H1 (cell line): ENCODE measurements at regions not wholly inside any gene's neighbourhood (a gene's known extent, or its start where the extent isn't known, plus 50 kb on each side); places are given as distances from the start of the nearest gene placed in this dataset.

Experiments used
- CTCF ChIA-PET: fragments of 300-600 bp; sonication (Branson Sonifier 250); formaldehyde crosslinking; loops from one replicate; lab custom pipeline; 2021; ENCODE audit not compliant: partially characterized antibody; lab: Charles Lee
- POLR2A ChIA-PET: fragments of 300-600 bp; sonication (Branson Sonifier 250); formaldehyde crosslinking; loops from one replicate; lab custom pipeline; 2021; ENCODE audit warnings: inconsistent platforms; ENCODE audit not compliant: partially characterized antibody; lab: Charles Lee
- DNase-seq, 2 experiments: peaks; one replicate each; pipeline versions ENCODE4 v3.0.0 to v3.0.0-alpha.2; 2010 to 2022; ENCODE audit warnings: low spot score in 2 of 2, low read depth in 1 of 2, mixed read lengths in 1 of 2
- FAIRE-seq: peaks from 2 replicates; lab custom pipeline; 2011; peaks lifted over from hg19 to GRCh38; lab: Jason Lieb, UNC
- H2AFZ ChIP-seq: 2 replicates; pipeline ENCODE4 v1.8.1; 2012; ENCODE audit warnings: low read length, inconsistent platforms
- H2AK5ac ChIP-seq: 2 replicates; pipeline ENCODE4 v1.6.1; 2013; ENCODE audit warnings: low read depth, low read length
- H2BK120ac ChIP-seq: replicated peaks from 2 replicates; pipeline ENCODE3; 2013; ENCODE audit warnings: low read depth, low read length, inconsistent platforms
- H2BK12ac ChIP-seq: 2 replicates; pipeline ENCODE4 v1.6.1; 2013; ENCODE audit warnings: low read depth, low read length
- H2BK15ac ChIP-seq: 2 replicates; pipeline ENCODE4 v1.6.1; 2013; ENCODE audit warnings: low read length
- H2BK20ac ChIP-seq: 2 replicates; pipeline ENCODE4 v1.6.1; 2013; ENCODE audit warnings: low read length
- H2BK5ac ChIP-seq: 2 replicates; pipeline ENCODE4 v1.6.1; 2013; ENCODE audit warnings: low read depth, low read length
- H3K14ac ChIP-seq: 2 replicates; pipeline ENCODE4 v1.6.1; 2013; ENCODE audit warnings: inconsistent platforms; ENCODE audit not compliant: insufficient read length
- H3K18ac ChIP-seq: 2 replicates; pipeline ENCODE4 v1.6.1; 2013; ENCODE audit warnings: low read length; ENCODE audit errors: extremely low read depth
- H3K23ac ChIP-seq: 2 replicates; pipeline ENCODE4 v1.6.1; 2013; ENCODE audit warnings: inconsistent platforms; ENCODE audit not compliant: insufficient read length
- H3K23me2 ChIP-seq: 2 replicates; pipeline ENCODE4 v1.6.1; 2013; ENCODE audit warnings: low read depth, low read length
- H3K27ac ChIP-seq: 2 replicates; pipeline ENCODE4 v1.6.1; 2011; ENCODE audit warnings: low read depth, low read length, inconsistent platforms
- H3K27me3 ChIP-seq, 4 experiments: replicated peaks in 1 of 4; 1 replicate in 1 of 4; 2 replicates in 3 of 4; pipeline versions ENCODE4 v1.6.1 to v1.8.1; 2011 to 2013; ENCODE audit warnings: low read length in 3 of 4, mild to moderate bottlenecking in 3 of 4, inconsistent platforms in 2 of 4, mixed read lengths in 2 of 4, moderate library complexity in 1 of 4; ENCODE audit not compliant: control insufficient read depth in 3 of 4, insufficient read depth in 3 of 4; ENCODE audit errors: extremely low read depth in 1 of 4
- H3K36me3 ChIP-seq, 4 experiments: 2 replicates each; pipeline versions ENCODE4 v1.6.1 to v1.8.1; 2011 to 2013; ENCODE audit warnings: mild to moderate bottlenecking in 4 of 4, low read length in 3 of 4, moderate library complexity in 2 of 4, control low read depth in 1 of 4, inconsistent platforms in 1 of 4; ENCODE audit not compliant: insufficient read depth in 4 of 4, control insufficient read depth in 2 of 4
- H3K4ac ChIP-seq: replicated peaks from 2 replicates; pipeline ENCODE3; 2013; ENCODE audit warnings: low read length, low read depth, mixed read lengths, inconsistent platforms; ENCODE audit not compliant: insufficient read length
- H3K4me1 ChIP-seq, 4 experiments: replicated peaks in 1 of 4; 1 replicate in 1 of 4; 2 replicates in 3 of 4; pipeline versions ENCODE4 v1.6.1 to v1.8.1; 2011 to 2013; ENCODE audit warnings: low read length in 3 of 4, inconsistent platforms in 2 of 4, mixed read lengths in 1 of 4; ENCODE audit not compliant: insufficient read depth in 4 of 4, control insufficient read depth in 3 of 4
- H3K4me2 ChIP-seq, 2 experiments: 2 replicates each; pipeline versions ENCODE4 v1.6.1 to v1.8.1; 2011 to 2013; ENCODE audit warnings: low read depth in 2 of 2, low read length in 2 of 2, control low read depth in 1 of 2, inconsistent platforms in 1 of 2, mild to moderate bottlenecking in 1 of 2; ENCODE audit not compliant: insufficient read depth in 1 of 2
- H3K4me3 ChIP-seq, 4 experiments: fragments of 200-600, 300-600 bp in 1 of 4; sonication (generic), shearing (Covaris generic), sonication (Bioruptor Twin) in 1 of 4; 2 replicates each; pipeline versions ENCODE4 v1.5.1 to v1.8.1; 2011 to 2016; ENCODE audit warnings: low read length in 4 of 4, low read depth in 3 of 4, control low read depth in 2 of 4, inconsistent platforms in 2 of 4, mild to moderate bottlenecking in 2 of 4, mixed read lengths in 1 of 4, moderate library complexity in 1 of 4; ENCODE audit not compliant: insufficient read depth in 2 of 4; ENCODE audit errors: extremely low read depth in 1 of 4
- H3K56ac ChIP-seq: replicated peaks from 2 replicates; pipeline ENCODE3; 2013; ENCODE audit warnings: low read depth, mild to moderate bottlenecking, mixed read lengths, low read length, inconsistent platforms; ENCODE audit not compliant: insufficient read length
- H3K79me1 ChIP-seq: 2 replicates; pipeline ENCODE4 v1.6.1; 2013; ENCODE audit warnings: low read depth, low read length, control low read depth
- H3K79me2 ChIP-seq, 2 experiments: 2 replicates each; pipeline versions ENCODE4 v1.6.1 to v1.8.1; 2012 to 2013; ENCODE audit warnings: low read length in 2 of 2, mild to moderate bottlenecking in 2 of 2, inconsistent platforms in 1 of 2; ENCODE audit not compliant: insufficient read depth in 2 of 2, control insufficient read depth in 1 of 2
- H3K9ac ChIP-seq, 4 experiments: replicated peaks in 1 of 4; 1 replicate in 1 of 4; 2 replicates in 3 of 4; pipeline versions ENCODE4 v1.6.1 to v1.8.1; 2011 to 2013; ENCODE audit warnings: low read depth in 3 of 4, low read length in 3 of 4, control low read depth in 2 of 4, mild to moderate bottlenecking in 2 of 4, moderate library complexity in 2 of 4, inconsistent platforms in 1 of 4; ENCODE audit errors: extremely low read depth in 1 of 4
- H3K9me3 ChIP-seq, 2 experiments: 2 replicates each; pipeline versions ENCODE4 v1.6.1 to v1.8.1; 2012 to 2013; ENCODE audit warnings: mild to moderate bottlenecking in 2 of 2, moderate library complexity in 2 of 2, control low read depth in 1 of 2, inconsistent platforms in 1 of 2, low read depth in 1 of 2, low read length in 1 of 2, mixed read lengths in 1 of 2; ENCODE audit not compliant: insufficient read depth in 2 of 2
- H4K20me1 ChIP-seq, 2 experiments: replicated peaks in 1 of 2; 2 replicates each; pipeline versions ENCODE3 to v1.8.1; 2011 to 2013; ENCODE audit warnings: inconsistent platforms in 2 of 2, low read length in 2 of 2, mild to moderate bottlenecking in 1 of 2; ENCODE audit not compliant: insufficient read depth in 2 of 2, control insufficient read depth in 1 of 2
- H4K5ac ChIP-seq: 2 replicates; pipeline ENCODE4 v1.6.1; 2013; ENCODE audit warnings: low read length, low read depth, mixed read lengths, inconsistent platforms; ENCODE audit not compliant: insufficient read length
- H4K8ac ChIP-seq: 2 replicates; pipeline ENCODE4 v1.8.0; 2013; ENCODE audit warnings: mild to moderate bottlenecking, moderate library complexity, low read length, inconsistent platforms; ENCODE audit not compliant: insufficient read depth; ENCODE audit errors: extremely low read depth
- H4K91ac ChIP-seq: replicated peaks from 2 replicates; pipeline ENCODE3; 2013; ENCODE audit warnings: low read length, mixed read lengths, inconsistent platforms; ENCODE audit not compliant: insufficient read length
- E2F6 ChIP-seq: IDR thresholded peaks from 2 replicates; pipeline ENCODE4 v1.6.1; 2012; ENCODE audit warnings: inconsistent platforms
- EGR1 ChIP-seq: IDR thresholded peaks from 2 replicates; pipeline ENCODE4 v1.6.1; 2011; ENCODE audit warnings: low read depth, low read length, borderline replicate concordance
- JUND ChIP-seq: IDR thresholded peaks from 2 replicates; pipeline ENCODE4 v1.6.1; 2011; ENCODE audit warnings: mild to moderate bottlenecking, improper control_type of control experiment, low read length
- SUZ12 ChIP-seq: fragments of 200-600 bp; sonication (generic); IDR thresholded peaks from 2 replicates; pipeline ENCODE4 v1.6.1; 2012; ENCODE audit warnings: mild to moderate bottlenecking, inconsistent platforms, low read length, moderate library complexity, mixed read lengths
- WGBS, 2 experiments: shearing (Covaris generic) in 1 of 2; methylation state at CpG; one replicate each; pipeline versions ENCODE4 v1.1.6 to v1.1.7; 2013 to 2015; ENCODE audit warnings: low lambda C conversion rate in 2 of 2, mixed read lengths in 2 of 2, inconsistent platforms in 1 of 2, low coverage in 1 of 2, missing lambda C conversion rate in 1 of 2; ENCODE audit not compliant: insufficient replicate concordance in 2 of 2, insufficient coverage in 1 of 2, insufficient read length in 1 of 2; ENCODE audit errors: extremely low coverage in 1 of 2, missing lambda C conversion rate in 1 of 2; 5-methylcytosine and 5-hydroxymethylcytosine counted together
- TF ChIP-seq, protein P1 (sequence below): IDR thresholded peaks from 2 replicates; pipeline ENCODE4 v1.6.1; 2012; ENCODE audit warnings: inconsistent platforms

GRCh38 chr18:25534401-25534800 lies 182.4 kb upstream of the ZNF521 start:
- H4K91ac ChIP-seq: no peak overlapping the region
- WGBS, 2 experiments: 83% methylated on average over 1 of the region's 1 CpG; no CpG with 5 or more reads in 1 of the 2 experiments
- no peaks in the 10 kb centered on the region for H3K23me2 ChIP-seq
- H3K14ac ChIP-seq: no peak overlapping the region
- ChIA-PET CTCF (no interaction called here), POLR2A (no interaction called here)
- no peaks in the 10 kb centered on the region for H4K20me1 ChIP-seq
- no peak overlapping the region for H2AK5ac ChIP-seq
- no peak overlapping the region for H3K9ac ChIP-seq
- H3K23ac ChIP-seq: no peak overlapping the region
- H2BK12ac ChIP-seq: no peak overlapping the region
- H3K4ac ChIP-seq: no peak overlapping the region
- no peak overlapping the region for H2BK15ac ChIP-seq
- no peak overlapping the region for H3K18ac ChIP-seq
- H3K56ac ChIP-seq: no peak overlapping the region
- no peak overlapping the region for H4K8ac ChIP-seq
- no peaks in the 10 kb centered on the region for H3K79me1 ChIP-seq
- H2AFZ ChIP-seq: no peak overlapping the region
- no peaks in the 10 kb centered on the region for H3K4me1 ChIP-seq
- no peaks in the 10 kb centered on the region for H3K27me3 ChIP-seq
- H3K36me3 ChIP-seq: peaks cover 0 to 8% (median 0%) of the 10 kb centered on the region in 4 experiments; a peak in 2 of 8 replicates
- no peaks in the 10 kb centered on the region for H3K79me2 ChIP-seq
- H2BK20ac ChIP-seq: no peak overlapping the region
- no peak overlapping the region for H3K4me2 ChIP-seq
- H3K9me3 ChIP-seq: peaks cover 11 to 13% of the 10 kb centered on the region in 2 experiments
- DNase-seq (no peak), FAIRE-seq (no peak)
- no peak overlapping the region for H2BK5ac ChIP-seq
- H2BK120ac ChIP-seq: no peak overlapping the region
- no peak overlapping the region for H4K5ac ChIP-seq
- no peak overlapping the region for H3K4me3 ChIP-seq
- no peak overlapping the region for H3K27ac ChIP-seq
- TF ChIP-seq, protein P1, sequence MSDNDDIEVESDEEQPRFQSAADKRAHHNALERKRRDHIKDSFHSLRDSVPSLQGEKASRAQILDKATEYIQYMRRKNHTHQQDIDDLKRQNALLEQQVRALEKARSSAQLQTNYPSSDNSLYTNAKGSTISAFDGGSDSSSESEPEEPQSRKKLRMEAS: no peak
- TF ChIP-seq JUND: no peak
- no peak for TF ChIP-seq E2F6
- no peak for TF ChIP-seq SUZ12
- TF ChIP-seq EGR1: no peak
